Inferior parietal cortex (tissue), 1 donor: ENCODE measurements at regions not wholly inside any gene's neighbourhood (a gene's known extent, or its start where the extent isn't known, plus 50 kb on each side); places are given as distances from the start of the nearest gene placed in this dataset.

Experiments used
- DNase-seq: peaks from one replicate; pipeline ENCODE4 v3.0.0-alpha.2; 2016; ENCODE audit errors: extremely low spot score

GRCh38 chr9:81391457-81391825 lies 297.9 kb downstream of the TLE1 start:
- DNase-seq = no peak

GRCh38 chr9:81390792-81391456 lies 298.4 kb downstream of the TLE1 start:
- DNase-seq = no peak

GRCh38 chr9:81389569-81389993 lies 299.8 kb downstream of the TLE1 start:
- no peak for DNase-seq

GRCh38 chr9:81388831-81389230 lies 300.5 kb downstream of the TLE1 start:
- DNase-seq = no peak

- DNase-seq = no peak
Observed at GRCh38 chr9:81387360-81388106, 301.8 kb downstream of the TLE1 start.

- DNase-seq = no peak
Observed at GRCh38 chr9:81384911-81385310, 304.4 kb downstream of the TLE1 start.

- DNase-seq = no peak
Observed at GRCh38 chr9:81382281-81382680, 307.1 kb downstream of the TLE1 start.

GRCh38 chr9:81381694-81382093 lies 307.7 kb downstream of the TLE1 start:
- DNase-seq = no peak

- DNase-seq = no peak
Observed at GRCh38 chr9:81380504-81381359, 308.6 kb downstream of the TLE1 start.

- no peak for DNase-seq
Observed at GRCh38 chr9:81379655-81380054, 309.7 kb downstream of the TLE1 start.

- DNase-seq = no peak
Observed at GRCh38 chr9:81377921-81378320, 311.4 kb downstream of the TLE1 start.

GRCh38 chr9:81377320-81377719 lies 312.0 kb downstream of the TLE1 start:
- no peak for DNase-seq

GRCh38 chr9:81375187-81376100 lies 313.9 kb downstream of the TLE1 start:
- DNase-seq = no peak

GRCh38 chr9:81374459-81375186 lies 314.7 kb downstream of the TLE1 start:
- DNase-seq = no peak

GRCh38 chr9:81373294-81373693 lies 316.1 kb downstream of the TLE1 start:
- no peak for DNase-seq

GRCh38 chr9:81372628-81373191 lies 316.6 kb downstream of the TLE1 start:
- DNase-seq = no peak

- no peak for DNase-seq
Observed at GRCh38 chr9:81371824-81372223, 317.5 kb downstream of the TLE1 start.

- no peak for DNase-seq
Observed at GRCh38 chr9:81370650-81371049, 318.7 kb downstream of the TLE1 start.

- DNase-seq = no peak
Observed at GRCh38 chr9:81370096-81370495, 319.3 kb downstream of the TLE1 start.

GRCh38 chr9:81369121-81369520 lies 320.2 kb downstream of the TLE1 start:
- DNase-seq = no peak
